Right atrium auricular region (tissue), 2 donors: ENCODE measurements at regions not wholly inside any gene's neighbourhood (a gene's known extent, or its start where the extent isn't known, plus 50 kb on each side); places are given as distances from the start of the nearest gene placed in this dataset.
A peak's percentile ranks its signal among the peaks of the same experiment; 100 is the strongest.

ENCODE experiments used
- DNase-seq: peaks from one replicate; pipeline ENCODE4 v3.0.0-alpha.2; 2019; ENCODE audit warnings: low spot score
- H3K27ac ChIP-seq, 2 donors: fragments of 200-600 bp; sonication (generic); 1 replicate in 1 of 2; 2 replicates in 1 of 2; pipeline ENCODE4 v1.5.1; 2016 to 2019
- H3K27me3 ChIP-seq, 2 donors: fragments of 200-600 bp; sonication (generic); one replicate each; pipeline versions ENCODE4 v1.5.1 to v1.6.0; 2017 to 2019
- H3K36me3 ChIP-seq: fragments of 200-600 bp; sonication (generic); one replicate; pipeline ENCODE4 v1.5.1; 2016
- H3K4me1 ChIP-seq, 2 donors: fragments of 200-600 bp; sonication (generic); one replicate each; pipeline versions ENCODE4 v1.5.1 to v1.6.0; 2017 to 2019
- H3K4me3 ChIP-seq, 2 donors: fragments of 200-600 bp; sonication (generic); 1 replicate in 1 of 2; 2 replicates in 1 of 2; pipeline ENCODE4 v1.5.1; 2017 to 2019; ENCODE audit warnings: mild to moderate bottlenecking in 1 of 2, moderate library complexity in 1 of 2
- H3K9me3 ChIP-seq, 2 donors: fragments of 200-600 bp; sonication (generic); one replicate each; pipeline ENCODE4 v1.5.1; 2019
- TF ChIP-seq, protein P1 (sequence below), 2 donors: fragments of 200-600 bp; sonication (generic); IDR thresholded peaks; one replicate each; pipeline ENCODE4 v1.5.1; 2019; ENCODE audit warnings: antibody characterized with exemption in 2 of 2

DNA sequence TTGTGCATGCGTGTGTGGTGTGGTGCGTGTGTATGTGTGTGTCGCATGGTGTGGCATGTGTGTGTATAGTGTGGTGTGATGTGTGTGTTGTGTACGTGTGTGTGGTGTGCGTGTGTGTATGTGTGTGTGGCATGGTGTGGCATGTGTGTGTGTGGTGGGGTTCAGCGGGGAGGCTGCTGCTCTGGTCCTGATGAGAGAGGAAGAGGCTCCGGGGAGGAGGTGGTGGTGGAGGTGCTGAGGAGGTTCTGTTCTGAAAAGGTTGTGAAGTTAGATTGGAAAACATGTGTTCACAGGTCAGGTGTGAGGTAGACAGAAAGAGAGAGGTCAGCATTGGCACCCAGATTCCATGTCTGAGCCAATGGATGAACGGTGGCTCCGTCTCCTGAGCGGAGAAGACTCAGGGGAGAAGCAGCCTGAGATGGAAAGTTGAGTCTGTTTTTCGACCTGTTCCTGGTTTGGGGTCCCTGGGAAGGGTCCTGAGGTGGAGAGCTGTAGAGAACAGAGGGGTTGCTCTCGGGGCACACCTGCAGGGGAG is 67.2 kb upstream of the HDAC4 start:
- Histone ChIP-seq H3K27me3 (no peaks in the 10 kb centered on the region), H3K36me3 (no peaks in the 10 kb centered on the region), H3K4me3 (no peak overlapping the region), H3K4me1 (peaks cover 0 to 31% of the 10 kb centered on the region in 2 donors), H3K27ac (no peak overlapping the region), H3K9me3 (no peaks in the 10 kb centered on the region)
- TF ChIP-seq, protein P1, sequence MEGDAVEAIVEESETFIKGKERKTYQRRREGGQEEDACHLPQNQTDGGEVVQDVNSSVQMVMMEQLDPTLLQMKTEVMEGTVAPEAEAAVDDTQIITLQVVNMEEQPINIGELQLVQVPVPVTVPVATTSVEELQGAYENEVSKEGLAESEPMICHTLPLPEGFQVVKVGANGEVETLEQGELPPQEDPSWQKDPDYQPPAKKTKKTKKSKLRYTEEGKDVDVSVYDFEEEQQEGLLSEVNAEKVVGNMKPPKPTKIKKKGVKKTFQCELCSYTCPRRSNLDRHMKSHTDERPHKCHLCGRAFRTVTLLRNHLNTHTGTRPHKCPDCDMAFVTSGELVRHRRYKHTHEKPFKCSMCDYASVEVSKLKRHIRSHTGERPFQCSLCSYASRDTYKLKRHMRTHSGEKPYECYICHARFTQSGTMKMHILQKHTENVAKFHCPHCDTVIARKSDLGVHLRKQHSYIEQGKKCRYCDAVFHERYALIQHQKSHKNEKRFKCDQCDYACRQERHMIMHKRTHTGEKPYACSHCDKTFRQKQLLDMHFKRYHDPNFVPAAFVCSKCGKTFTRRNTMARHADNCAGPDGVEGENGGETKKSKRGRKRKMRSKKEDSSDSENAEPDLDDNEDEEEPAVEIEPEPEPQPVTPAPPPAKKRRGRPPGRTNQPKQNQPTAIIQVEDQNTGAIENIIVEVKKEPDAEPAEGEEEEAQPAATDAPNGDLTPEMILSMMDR (IDR thresholded peaks at IDR 0.05) = no peak
- DNase-seq = no peak

DNA sequence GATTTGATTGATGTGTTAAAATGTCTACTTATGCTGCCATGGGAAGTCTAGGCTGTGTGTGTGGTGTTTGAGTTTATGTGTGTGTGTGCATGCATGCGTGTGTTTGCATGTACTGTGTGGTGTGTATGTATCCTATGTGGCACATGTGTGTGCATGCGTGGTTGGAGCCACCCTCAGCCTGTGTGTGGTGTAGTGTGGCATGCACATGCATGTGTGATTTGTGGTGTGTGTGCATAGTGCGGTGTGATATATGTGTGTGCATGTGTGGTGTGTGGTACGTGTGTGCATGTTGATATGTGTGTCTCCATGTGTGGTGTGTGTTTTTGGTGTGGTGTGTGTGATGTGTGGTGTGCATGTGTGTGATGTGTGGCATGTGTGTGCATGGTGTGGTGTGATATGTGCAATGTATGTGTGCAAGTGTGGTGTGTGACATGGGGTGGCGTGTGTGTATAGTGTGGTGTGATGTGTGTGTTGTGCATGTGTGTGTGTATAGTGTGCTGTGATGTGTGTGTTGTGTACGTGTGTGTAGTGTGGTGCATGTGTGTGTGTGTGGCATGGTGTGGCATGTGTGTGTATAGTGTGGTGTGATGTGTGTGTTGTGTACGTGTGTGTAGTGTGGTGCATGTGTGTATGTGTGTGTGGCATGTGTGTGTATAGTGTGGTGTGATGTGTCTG is 66.6 kb upstream of the HDAC4 start:
- Histone ChIP-seq H3K9me3 (no peaks in the 10 kb centered on the region), H3K4me1 (peaks cover 0 to 33% of the 10 kb centered on the region in 2 donors), H3K27me3 (no peaks in the 10 kb centered on the region), H3K36me3 (no peaks in the 10 kb centered on the region), H3K27ac (no peak overlapping the region), H3K4me3 (no peak overlapping the region)
- TF ChIP-seq, protein P1 (IDR thresholded peaks at IDR 0.05) = no peak
- DNase-seq = no peak

DNA sequence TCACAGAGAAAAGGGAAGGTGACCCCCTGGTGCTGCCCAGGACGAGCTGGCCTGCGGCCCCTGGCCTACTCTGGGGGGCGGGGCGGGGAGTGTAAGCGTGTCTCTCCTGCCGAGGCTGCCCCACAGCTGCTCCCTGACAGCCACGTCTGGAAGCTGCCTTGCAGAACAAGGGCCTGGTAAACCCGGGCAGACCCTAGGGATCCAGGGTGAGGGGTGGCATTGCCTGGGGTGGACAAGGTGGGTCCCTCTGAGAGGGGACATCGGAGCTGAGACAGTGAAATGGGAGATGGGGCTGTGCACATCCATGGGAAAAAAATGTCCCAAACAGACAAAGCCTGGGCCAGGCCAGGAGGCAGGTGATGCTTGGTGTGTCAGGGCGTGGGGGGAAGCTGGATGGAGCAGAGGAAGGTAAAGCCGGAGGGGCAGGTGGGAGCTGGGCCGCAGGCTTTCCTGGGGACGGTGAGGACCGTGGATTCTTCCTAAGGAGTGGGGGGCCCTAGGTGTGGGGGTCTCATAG is 66.0 kb upstream of the HDAC4 start:
- no peaks in the 10 kb centered on the region for H3K27me3 ChIP-seq
- no peak for DNase-seq
- no peak overlapping the region for H3K27ac ChIP-seq
- H3K4me1 ChIP-seq = peaks cover 0 to 33% of the 10 kb centered on the region in 2 donors
- no peak overlapping the region for H3K4me3 ChIP-seq
- H3K9me3 ChIP-seq = no peaks in the 10 kb centered on the region
- H3K36me3 ChIP-seq = no peaks in the 10 kb centered on the region
- TF ChIP-seq, protein P1 (IDR thresholded peaks at IDR 0.05) = no peak

DNA sequence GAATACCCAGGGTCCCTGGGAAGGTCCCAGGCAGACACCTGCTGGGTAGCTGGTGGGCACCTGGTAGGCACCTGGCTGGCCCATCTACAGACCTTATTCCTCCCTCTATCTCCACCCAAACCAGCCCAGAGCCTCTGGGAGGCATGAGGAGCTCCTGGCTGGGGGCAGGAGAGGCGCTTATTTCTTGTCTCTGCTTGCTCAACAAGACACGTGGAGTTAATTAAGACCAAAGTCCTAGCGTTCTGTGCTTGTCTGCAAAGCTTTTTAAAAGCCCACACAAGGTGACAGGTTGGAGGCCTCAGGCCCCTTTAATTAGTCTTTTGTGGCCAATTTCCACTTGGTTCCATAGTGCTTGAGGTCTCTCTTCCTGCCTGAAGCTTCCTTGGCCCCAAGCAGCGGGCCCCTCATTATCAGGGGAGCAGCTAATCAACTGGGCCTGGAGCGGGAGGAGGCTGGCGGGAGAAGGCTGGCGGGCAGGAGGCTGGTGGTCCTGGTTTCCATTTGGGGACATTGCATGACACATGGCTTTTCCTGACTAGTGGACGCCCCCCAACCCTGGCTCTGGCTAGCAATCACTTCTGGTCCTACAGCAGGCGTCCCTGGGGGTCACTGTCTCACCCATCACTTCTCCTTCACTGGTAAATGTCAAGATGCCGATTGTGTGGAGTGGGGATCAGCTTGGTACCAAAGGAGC is 65.4 kb upstream of the HDAC4 start:
- Histone ChIP-seq H3K27ac (no peak overlapping the region), H3K27me3 (no peaks in the 10 kb centered on the region), H3K9me3 (no peaks in the 10 kb centered on the region), H3K4me3 (no peak overlapping the region), H3K4me1 (peaks cover 0 to 33% of the 10 kb centered on the region in 2 donors), H3K36me3 (no peaks in the 10 kb centered on the region)
- no peak for DNase-seq
- TF ChIP-seq, protein P1 (IDR thresholded peaks at IDR 0.05) = no peak

DNA sequence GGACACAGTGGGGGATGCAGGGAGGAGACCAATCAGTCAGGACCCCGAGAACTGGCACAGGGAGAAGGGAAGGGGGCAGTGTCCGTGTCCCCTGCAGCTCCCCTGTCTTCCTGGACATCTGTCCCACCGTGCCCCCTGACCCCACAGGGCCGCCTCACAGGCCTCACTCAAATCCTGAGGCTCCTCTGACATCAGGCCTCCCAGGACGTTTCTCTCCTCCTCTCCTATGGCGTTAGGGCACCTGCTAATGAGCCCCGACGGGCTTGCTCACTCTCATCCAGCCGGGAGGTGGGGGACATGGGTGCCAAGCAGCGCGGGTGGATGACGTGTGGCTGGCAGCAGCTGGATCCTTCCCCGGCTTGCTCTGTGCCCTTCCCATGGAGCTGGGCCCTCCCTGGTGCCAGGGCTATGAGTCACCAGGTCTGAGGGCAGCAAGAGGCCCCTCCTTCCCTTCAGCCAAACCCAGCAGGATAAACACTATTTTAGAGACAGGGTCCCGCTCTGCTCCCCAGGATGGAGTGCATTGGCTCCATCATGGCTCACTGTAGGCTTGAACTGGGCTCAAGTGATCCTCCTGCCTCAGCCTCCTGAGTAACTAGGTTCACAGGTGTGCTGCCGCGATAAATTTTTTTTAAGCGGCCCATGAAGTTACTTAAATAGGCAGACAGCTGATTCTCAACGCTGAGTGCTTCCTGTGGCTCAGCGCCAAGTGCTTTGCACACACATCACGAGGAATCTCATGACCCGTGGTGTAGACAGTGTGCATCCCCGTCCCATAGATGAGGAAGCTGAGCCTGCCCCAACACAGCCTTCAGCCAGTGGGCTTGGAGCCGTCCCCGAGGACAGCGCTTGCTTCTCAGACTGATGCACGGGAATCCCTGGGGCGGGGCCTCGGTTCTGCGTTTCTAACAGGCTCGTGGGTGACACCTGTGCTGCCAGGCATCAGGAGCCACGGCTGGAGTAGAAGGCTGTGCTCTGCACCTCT is 64.5 kb upstream of the HDAC4 start:
- Histone ChIP-seq H3K27me3 (no peaks in the 10 kb centered on the region), H3K4me1 (peaks cover 0 to 33% of the 10 kb centered on the region in 2 donors), H3K4me3 (no peak overlapping the region), H3K27ac (peak overlapping the region; percentile 23 to 44), H3K36me3 (no peaks in the 10 kb centered on the region), H3K9me3 (no peaks in the 10 kb centered on the region)
- TF ChIP-seq, protein P1 (IDR thresholded peaks at IDR 0.05) = no peak
- DNase-seq = peak; percentile 84
